Mammary epithelial cell (primary cell): ENCODE measurements at regions not wholly inside any gene's neighbourhood (a gene's known extent, or its start where the extent isn't known, plus 50 kb on each side); places are given as distances from the start of the nearest gene placed in this dataset.

Experiments
- CTCF ChIP-seq, 2 donors: IDR thresholded peaks in 1 of 2; conservative IDR thresholded peaks in 1 of 2; 2 replicates each; pipeline ENCODE4 v1.5.1; 2011 to 2012; ENCODE audit warnings: inconsistent platforms in 2 of 2, low read length in 2 of 2, mild to moderate bottlenecking in 2 of 2, control low read depth in 1 of 2, low read depth in 1 of 2; ENCODE audit not compliant: insufficient read depth in 1 of 2; ENCODE audit errors: extremely low read depth in 1 of 2
- EZH2 ChIP-seq: IDR thresholded peaks from 2 replicates; pipeline ENCODE4 v1.6.1; 2012; ENCODE audit warnings: low read length, inconsistent platforms, borderline replicate concordance

- no peak for TF ChIP-seq CTCF (conservative IDR thresholded peaks at IDR 0.05 in 1 of 2, IDR thresholded peaks at IDR 0.05 in 1 of 2; ENCODE audit: extremely low read depth in 1 of 2, insufficient read depth in 1 of 2, low read depth in 1 of 2, low read length in 2 of 2)
- TF ChIP-seq EZH2, result no peak
These were observed 318.1 kb upstream of the B3GAT1 start for GRCh38 chr11:134730101-134730500.
